Vagina (tissue), 2 donors: ENCODE measurements at regions not wholly inside any gene's neighbourhood (a gene's known extent, or its start where the extent isn't known, plus 50 kb on each side); places are given as distances from the start of the nearest gene placed in this dataset.

Source experiments
- CTCF ChIP-seq, 3 experiments: fragments of 450-650 bp in 2 of 3; fragments of 200-600 bp in 1 of 3; sonication (generic) in 1 of 3; IDR thresholded peaks; one replicate each; pipeline ENCODE4 v1.5.1; 2017 to 2019; ENCODE audit warnings: antibody characterized with exemption in 3 of 3, mild to moderate bottlenecking in 2 of 3, moderate library complexity in 2 of 3
- POLR2A ChIP-seq, 2 donors: fragments of 450-650 bp; IDR thresholded peaks; one replicate each; pipeline ENCODE4 v1.6.1; 2017; ENCODE audit warnings: antibody characterized with exemption in 2 of 2, mild to moderate bottlenecking in 2 of 2, moderate library complexity in 2 of 2
- POLR2AphosphoS5 ChIP-seq, 2 donors: sonication (generic); formaldehyde crosslinking; IDR thresholded peaks; one replicate each; pipeline ENCODE4 v1.9.0; 2017; ENCODE audit warnings: antibody characterized with exemption in 2 of 2, mild to moderate bottlenecking in 2 of 2, low read depth in 1 of 2; ENCODE audit not compliant: insufficient read depth in 1 of 2

GRCh38 chr21:35674895-35675470 is 385.3 kb downstream of the SETD4 start:
- TF ChIP-seq POLR2A (IDR thresholded peaks at IDR 0.05) (no peak), CTCF (IDR thresholded peaks at IDR 0.05) (no peak), POLR2AphosphoS5 (IDR thresholded peaks at IDR 0.05; ENCODE audit: insufficient read depth in 1 of 2, low read depth in 1 of 2) (no peak)
